A172 (cell line): ENCODE measurements at regions not wholly inside any gene's neighbourhood (a gene's known extent, or its start where the extent isn't known, plus 50 kb on each side); places are given as distances from the start of the nearest gene placed in this dataset.
"Not testable (repeated sequence)": the region's sequence is repeated elsewhere in the genome, so short reads cannot be mapped to it uniquely, and the experiment has no call there.

Experiments used
- DNase-seq: peaks from one replicate; pipeline ENCODE4 v3.0.0-alpha.2; 2015; ENCODE audit warnings: low spot score

DNA sequence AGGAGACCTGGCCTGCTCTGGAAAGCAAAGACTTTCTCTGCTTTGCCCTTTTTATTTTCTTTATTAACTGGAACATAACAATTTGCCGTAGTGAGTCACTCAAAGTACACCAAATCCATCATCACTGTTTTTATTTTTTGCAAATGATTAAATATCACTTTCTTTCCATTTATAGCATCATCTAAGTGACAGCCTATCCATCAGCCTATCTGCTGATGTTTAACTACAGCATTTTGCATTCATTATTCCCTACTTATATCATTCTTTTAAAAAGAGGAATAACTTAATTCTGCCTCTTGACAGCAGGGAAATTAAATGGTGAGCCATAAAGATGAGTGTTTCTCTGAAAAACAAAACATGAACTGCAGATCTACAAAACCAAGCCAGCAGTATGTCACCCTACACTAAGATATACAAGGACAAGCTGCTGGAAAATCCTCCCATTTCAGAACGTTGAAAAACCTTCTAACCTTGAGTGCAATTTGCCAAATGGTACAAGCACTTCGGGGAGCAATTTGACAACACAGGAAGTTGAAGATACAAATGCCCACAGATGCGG, 821.3 kb upstream of the TMEM132C start:
- DNase-seq = no peak

DNA sequence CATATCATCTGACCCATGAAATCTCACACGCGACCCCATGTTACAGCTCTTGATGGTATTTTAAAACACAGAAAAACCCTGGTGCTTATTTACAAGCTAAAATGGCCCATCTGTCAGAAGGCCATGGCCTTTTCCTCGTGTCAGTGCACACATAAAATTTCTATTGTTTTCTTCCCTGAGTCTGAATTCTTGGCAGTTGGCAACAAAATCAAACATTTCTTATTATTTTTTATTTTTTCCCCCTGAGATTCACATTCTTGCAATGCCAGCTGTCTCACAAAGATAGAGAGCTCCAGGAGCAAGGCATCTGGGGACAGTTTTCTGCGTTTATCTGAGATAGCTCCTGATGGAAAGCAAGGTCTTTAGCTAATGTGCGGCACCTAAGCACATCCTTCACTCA, 818.1 kb upstream of the TMEM132C start:
- no peak for DNase-seq

DNA sequence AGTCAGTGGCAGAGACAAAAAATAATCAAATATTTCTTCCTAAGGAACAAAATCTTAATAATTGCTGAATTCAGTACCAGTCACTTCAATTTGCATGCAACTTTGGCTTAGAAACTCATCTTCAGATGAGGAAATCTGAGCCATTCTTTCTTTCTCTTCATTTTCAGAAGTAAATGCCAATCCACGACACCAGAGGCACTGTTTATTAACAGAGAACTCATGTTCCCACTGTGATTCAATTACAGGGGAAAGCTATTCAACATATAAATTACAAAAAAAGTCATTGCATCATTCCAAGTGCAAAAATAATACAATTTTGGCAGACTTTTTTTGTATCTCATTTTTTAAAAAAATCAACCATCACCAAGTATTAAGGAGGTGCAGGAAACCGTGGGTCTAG, 816.1 kb upstream of the TMEM132C start:
- DNase-seq = no peak

DNA sequence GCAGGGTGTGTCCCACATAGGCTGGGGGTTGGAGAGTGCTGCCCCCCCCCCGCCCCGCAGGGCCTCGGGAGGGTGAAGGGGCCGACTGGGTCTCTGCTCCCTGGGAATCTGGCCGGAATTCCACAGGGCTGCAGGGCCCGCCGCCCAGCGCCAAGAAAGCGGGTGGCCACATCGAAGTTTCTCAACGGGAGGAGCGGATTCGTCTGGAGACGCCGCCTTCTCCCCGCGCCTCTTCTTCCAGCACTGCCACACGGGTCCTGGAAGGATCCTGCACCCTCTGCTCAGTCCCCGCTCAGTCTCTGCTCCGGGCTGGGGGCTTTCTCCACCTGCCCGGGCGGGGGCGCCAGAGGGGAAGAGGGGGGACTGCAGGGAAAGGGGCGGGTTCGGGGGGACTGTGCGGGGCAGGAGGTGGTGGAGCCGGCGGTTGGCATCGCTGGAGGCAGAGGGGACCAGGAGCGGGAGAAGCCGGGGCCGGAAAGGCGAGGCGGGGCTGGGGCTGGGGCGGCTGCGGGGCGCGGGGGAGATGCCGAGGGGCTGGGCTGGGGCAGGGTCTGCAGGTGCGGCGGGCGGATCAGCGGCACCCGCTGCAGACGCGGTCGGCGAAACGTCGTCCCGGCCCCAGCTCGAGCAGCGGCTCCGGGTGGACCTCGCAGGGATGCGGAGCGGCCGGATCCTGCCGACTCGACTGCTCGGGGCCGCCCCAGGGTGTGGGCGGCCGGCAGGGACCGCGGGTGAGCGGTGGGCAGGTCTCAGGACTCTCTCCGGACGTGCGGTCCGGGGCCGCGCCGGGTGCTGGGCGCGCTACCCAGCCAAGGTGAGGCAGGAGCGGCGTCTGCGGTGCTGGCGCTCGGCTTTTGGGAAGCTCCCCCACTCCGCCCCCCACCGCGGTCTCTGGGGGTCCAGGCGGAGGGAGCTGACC, 811.4 kb upstream of the TMEM132C start:
- no peak for DNase-seq

DNA sequence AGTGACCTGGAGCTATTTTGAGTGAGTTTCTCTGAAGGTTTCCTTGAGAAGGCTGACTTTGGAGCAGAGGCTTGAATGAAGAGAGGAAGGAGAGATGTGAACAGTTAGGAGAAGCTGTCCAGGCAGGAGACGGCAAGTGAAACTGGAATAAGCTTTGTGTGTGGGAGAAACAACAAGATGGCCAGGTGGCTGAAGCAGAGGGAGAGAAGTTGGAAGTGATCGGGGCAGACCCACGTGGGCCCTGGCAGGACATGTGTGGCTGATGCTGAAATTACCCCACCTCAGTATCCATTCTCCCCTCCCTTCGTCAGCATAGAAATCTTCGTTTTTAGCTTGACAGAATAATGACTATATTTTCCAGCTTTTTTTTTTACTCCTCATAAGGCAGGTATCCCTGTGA, 809.2 kb upstream of the TMEM132C start:
- no peak for DNase-seq

DNA sequence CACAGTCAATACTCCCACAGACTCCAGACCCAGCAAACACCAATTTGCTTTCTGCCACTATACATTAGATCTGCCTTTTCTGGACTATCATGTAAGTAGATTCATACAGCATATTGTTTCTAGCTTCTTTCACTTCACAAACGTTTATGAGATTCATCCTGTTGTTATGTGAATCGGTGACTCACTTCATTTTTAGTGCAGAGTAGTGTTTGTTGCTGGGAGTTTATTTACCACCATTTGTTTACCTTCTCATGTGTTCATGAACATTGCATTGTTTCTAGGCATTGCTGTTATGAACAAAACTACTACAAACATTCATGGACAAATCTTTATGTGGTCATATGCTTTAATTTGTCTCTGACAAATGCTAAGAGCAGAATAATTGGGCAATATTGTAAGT, 807.8 kb upstream of the TMEM132C start:
- DNase-seq = no peak

DNA sequence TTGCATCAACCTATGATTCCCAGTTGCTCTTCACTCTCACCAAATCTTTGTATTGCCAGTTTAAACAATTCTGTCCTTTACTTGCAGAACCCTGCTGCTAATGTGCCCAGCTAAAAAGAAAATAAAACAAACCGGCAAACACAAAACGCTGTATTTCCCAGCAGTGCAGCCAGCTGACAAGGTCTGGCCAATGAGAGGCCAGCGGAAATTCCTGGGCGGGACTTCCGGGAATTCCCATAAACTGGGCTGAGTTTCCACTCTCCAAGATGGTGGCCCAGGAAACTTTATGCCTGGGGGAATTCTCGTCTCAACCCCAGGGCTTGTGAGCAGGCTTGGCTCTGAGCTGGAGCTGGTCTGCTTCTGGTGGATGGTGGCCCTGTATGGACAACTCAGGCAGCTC, 807.3 kb upstream of the TMEM132C start:
- DNase-seq = no peak

DNA sequence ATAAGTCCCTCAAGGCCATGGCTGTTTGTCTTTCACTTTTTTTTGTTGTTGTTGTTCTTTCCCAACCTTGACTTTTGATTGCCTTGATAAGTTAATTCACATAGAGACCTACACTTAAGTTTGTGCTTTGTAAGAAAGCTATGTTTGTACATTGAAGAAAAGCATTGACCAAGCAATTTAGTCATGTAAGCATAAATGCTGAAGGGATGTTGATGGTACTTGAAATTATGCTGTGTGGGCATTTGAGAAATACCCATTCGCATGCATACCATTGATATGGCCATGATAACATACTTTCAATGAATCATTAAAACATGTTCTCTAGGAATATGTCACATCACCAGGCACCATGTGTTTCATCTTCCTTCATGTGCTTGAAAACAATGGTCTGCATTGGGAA, 803.7 kb upstream of the TMEM132C start:
- DNase-seq = no peak

DNA sequence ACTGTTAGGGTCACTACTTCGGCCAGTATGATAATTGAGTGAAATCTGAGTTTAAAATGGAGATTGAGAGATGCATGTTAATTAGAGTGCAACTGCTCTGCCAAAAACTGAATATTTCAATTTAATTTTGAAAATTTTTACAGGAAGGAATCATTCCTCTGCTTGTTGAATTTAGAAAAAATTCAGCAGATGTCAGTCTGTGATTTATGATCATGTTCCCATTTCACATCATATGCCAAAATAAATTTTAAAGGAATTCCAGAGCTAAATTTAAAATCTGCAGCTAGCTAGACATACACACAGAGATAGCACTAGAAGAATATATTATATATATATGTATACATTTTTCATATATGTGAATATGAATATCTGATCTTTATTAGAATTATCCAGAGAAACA, 797.6 kb upstream of the TMEM132C start:
- no peak for DNase-seq

DNA sequence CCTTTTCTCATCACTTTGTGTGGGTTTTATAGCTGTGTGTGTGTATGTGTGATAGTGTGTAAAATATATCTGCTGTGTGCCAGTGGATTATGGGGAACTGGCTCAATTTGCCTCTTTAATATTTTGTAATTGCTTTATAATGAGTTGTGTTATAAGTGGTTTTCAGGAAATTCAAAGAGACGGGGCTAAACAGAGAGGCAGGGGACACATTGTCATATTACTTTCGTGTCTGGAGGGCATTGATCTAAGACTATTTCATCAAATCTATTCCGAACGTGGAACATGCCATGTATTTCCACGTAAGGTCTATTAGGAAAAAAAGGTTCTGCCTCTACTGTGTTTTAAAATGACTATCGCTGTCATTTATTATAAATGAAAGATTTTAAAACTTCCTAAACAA, 793.2 kb upstream of the TMEM132C start:
- DNase-seq = no peak

DNA sequence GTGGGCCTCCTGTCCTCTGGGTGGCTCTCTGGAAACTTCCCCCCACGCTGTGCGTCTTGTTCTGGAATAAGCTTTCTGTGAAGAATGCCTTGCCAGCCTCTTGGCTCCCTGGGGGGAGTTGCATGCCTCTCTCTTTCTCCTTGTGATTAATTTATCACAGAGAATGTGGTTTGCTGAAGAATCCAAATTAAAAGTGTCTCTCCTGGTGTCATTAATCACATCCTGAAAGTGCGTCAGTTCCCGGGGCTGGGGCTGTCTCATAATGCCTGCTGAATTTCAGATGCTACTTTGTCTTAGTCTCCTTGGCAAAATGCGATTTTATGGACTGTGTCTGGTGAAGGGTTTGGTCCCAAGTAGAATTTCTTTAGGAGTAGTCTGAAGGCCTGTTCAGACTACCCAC, 787.7 kb upstream of the TMEM132C start:
- peak; percentile 67 for DNase-seq

DNA sequence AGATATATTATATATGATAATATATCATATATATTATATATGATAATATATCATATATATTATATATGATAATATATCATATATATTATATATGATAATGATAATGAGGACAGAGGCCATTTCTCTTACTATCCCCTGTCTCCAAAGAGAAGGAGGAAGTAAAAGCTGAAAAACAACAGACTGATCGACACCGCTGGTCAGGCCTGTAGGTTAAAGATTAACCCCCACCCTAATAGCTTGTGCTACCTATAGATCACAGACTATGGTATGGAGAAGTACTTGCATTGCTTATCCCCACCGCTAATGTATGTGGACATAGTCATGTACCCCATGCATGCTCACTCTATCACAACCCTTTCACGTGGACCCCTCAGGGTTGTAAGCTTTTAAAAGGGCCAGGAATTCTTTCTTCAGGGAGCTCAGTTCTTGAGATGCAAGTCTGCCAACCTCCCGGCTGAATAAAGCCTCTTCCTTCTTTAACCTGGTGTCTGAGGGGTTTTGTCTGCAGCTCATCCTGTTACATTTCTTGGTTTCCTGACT, 786.1 kb upstream of the TMEM132C start:
- DNase-seq = no peak

DNA sequence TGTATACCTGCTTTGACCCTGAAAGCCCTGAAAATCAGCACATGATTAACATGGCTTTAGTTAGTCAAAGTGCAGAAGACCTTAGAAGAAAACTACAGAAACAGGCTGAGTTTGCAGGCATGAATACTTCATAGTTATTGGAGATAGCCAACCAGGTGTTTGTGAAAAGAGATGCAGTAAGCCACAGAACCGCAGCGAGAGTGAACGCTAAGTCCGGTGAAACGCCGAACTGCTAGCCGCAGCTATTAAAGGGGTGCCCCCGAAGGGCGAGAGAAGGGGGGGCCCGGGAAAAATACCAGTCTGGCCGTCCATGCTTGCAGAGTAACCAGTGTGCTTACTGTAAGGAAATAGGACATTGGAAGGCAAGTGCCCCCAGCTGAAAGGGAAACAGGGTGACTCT, 784.0 kb upstream of the TMEM132C start:
- no peak for DNase-seq

DNA sequence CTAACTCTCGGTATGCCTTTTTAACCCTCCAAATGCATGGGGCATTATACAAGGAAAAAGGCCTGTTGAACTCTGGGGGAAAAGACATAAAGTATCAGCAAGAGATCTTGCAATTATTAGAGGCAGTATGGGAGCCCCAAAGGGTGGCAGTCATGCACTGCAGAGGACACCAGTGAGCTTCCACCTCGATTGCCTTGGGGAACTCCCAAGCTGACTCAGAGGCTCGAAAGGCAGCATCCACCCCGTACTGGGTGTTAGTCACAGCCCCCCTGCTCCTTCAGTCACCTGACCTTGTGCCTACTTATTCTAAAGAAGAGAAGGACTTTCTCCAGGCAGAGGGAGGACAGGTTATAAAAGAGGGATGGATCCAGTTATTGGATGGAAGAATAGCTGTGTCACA, 781.4 kb upstream of the TMEM132C start:
- peak; percentile 95 for DNase-seq

DNA sequence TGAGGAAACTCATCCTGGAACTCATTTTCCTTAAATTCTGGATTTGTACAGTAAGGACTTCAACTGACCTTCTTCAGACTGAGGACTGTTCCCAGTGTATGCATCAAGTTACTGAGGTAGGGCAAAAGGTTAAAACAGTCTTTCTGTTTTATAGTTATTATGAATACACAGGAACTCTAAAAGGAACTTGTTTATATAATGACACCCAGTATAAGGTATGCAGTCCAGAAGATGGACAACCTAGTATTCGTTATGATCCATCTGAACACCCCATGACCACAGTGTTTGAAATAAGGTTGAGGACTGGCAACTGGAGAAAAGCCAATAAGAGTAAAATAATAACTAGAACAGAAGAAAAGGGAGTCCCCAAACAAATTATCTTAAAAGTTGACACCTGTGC, 779.9 kb upstream of the TMEM132C start:
- DNase-seq = peak; percentile 19

DNA sequence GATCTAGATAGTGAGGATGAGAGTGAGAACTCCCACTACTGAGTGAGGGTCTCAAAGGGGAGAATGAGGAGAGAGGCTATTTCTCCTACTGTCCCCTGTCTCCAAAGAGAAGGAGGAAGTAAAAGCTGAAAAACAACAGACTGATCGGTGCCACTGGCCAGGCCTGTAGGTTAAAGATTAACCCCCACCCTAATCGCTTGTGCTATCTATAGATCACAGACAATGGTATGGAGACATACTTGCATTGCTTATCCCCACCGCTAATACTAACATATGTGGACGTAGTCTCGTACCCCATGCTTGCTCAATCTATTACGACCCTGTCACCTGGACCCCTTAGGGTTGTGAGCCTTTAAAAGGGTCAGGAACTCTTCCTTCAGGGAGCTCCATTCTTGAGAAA, 777.9 kb upstream of the TMEM132C start:
- no peak for DNase-seq

DNA sequence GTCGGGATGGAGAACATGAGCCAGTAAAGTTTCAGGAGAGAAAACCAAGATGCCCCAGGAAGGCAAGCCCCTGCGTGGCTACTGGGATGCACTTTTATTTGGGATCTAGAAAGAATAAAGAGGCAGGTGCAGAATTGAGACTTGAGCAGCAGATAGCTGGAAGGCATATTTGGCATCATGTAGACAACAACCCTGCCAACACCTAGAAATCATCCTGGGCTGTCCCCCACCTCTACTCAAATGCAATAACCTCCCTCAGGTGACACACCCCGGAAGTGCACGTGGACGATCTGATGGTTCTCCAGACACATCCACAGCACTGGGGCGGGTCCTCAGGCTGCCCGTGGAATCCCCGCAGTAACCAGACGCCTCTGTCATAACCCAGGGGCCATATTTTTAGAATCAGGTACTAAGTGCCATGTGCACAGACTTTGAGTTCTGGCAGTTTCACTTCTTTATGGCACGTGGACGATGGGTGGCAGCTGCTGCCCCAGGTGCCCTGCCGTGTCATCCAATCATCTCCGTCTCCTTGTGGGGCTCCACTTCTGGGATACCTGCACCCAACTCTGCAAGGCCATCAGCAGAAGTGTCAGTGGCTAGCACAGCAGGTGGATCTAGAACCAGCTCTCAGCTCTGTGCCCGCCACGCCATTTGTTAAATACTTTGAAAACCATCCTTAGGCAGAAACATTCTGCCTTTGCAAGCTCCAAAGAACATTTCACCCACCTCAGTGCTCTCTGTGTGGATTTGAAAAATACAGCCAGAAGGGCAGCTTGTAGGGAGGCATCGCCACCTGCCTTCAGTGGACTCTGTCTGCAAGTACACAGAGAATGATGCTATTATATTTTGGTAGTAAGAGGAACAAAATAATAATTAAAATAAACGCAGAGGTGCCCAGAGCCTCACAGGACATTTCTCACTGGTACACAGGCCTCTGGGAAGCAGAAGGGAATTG, 771.7 kb upstream of the TMEM132C start:
- no peak for DNase-seq

DNA sequence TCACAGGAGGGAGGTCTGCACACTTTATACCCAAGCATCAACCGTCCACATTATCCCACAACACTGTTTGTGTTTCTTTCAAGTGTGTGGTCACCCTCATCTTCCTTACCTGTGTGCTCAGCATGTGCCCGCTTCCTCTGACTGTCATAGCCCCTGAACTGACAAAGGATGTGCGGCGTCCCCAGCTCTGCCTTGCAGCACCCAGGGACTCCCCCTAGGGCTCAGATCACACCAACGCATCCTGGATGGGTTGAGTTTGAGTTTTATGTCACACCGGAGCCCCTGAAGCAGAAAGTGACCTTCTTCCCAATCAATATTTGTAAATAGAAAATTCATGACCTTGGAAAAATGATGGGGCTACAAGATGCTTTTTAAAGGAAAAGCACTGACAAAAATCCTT, 770.7 kb upstream of the TMEM132C start:
- no peak for DNase-seq

DNA sequence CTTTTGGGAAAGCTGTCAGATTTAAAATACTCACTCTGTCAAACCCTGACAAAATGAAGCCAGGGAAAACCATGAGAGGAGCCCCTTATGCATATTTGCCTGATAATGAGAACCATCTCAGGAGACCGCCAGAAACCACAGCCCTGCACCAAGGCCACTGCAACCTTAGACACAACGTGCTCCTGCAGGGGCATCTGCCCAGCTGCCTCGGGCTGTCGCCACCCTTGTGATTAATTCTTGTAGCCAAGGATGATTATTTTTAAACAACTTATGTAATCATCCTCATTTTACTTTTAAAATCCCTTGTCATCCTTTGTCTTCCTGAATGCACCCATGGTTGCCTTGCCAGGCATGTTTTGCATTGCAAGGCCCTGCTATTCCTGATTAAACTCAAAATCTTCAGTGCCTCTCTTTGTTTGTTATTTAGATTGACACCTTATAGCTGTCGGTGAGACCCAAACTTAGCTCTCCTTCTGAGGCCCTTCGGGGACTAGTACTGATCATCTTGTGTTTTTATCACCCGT, 766.4 kb upstream of the TMEM132C start:
- DNase-seq = no peak

DNA sequence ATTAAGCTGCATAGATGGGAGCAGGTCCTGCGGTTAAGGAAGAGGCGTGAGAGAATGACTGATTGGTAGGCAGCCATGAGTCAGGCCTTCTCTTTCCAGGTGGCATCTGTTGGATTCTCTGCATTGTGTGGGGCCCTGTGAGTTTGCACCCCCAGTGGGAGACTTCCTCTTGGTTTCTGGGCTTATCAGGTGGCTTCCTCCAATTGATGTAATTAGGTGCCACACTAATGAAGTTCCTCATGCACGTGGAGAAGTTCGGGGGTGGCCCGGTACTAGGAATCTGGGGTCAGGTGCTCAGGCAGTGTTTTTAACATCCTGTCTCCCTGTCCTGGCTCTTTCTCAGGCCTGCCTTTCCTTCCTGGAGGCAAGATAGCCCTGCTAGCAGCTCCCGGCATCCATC, 765.1 kb upstream of the TMEM132C start:
- DNase-seq = no peak

DNA sequence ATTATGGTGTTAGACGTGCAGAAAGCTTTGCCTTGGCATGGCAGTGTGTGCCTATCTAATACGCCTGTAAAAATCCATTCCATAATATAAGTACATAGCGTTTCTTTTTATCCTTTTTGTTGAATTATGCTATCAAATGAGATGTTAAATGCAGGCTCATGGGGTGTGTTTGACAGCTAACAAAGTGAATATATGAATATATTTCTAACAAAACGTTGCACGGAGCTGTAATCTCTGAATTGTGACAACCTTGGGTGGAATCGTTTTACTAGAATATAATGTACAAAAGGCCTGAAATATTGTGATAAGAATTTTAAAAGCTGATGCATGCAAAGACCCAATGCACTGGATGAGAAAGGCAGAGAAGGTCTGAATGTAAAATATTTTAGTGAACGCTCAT, 763.7 kb upstream of the TMEM132C start:
- DNase-seq = no peak

DNA sequence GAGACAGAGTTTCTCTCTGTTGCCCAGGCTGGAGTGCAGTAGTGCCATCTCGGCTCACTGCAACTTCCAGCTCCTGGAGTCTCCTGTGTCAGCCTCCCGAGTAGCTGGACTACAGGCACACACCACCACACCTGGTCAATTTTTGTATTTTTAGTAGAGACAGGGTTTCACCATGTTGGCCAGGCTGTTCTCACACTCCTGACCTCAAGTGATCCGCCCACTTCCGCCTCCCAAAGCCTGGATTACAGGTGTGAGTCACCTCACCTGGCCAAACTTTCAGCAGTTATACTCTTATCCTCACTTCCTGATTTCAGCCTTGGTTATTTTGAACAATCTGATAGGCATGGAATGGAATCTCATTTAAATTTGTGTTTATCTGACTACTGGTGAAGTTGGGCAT, 763.0 kb upstream of the TMEM132C start:
- DNase-seq = not testable (repeated sequence)
